ELR (cell line): ENCODE measurements at regions not wholly inside any gene's neighbourhood (a gene's known extent, or its start where the extent isn't known, plus 50 kb on each side); places are given as distances from the start of the nearest gene placed in this dataset.

Experiments used
- DNase-seq: peaks from one replicate; pipeline ENCODE4 v3.0.0-alpha.2; 2015; ENCODE audit warnings: low read depth

- peak; percentile 57 for DNase-seq
Measured at GRCh38 chr14:22699801-22700564, 55.8 kb upstream of the OR6J1 start.

- DNase-seq = no peak
Measured at GRCh38 chr14:22713631-22713950, 52.9 kb upstream of the OXA1L start.

- DNase-seq = no peak
Measured at GRCh38 chr14:22715186-22715812, 51.2 kb upstream of the OXA1L start.

- no peak for DNase-seq
Measured at GRCh38 chr14:22715890-22716289, 50.6 kb upstream of the OXA1L start.
